GM10248 (cell line): ENCODE measurements at regions not wholly inside any gene's neighbourhood (a gene's known extent, or its start where the extent isn't known, plus 50 kb on each side); places are given as distances from the start of the nearest gene placed in this dataset.

Experiments
- CTCF ChIA-PET: fragments of 300-600 bp; sonication (Branson Sonifier 250); formaldehyde crosslinking; extraction: SDS; loops from one replicate; lab custom pipeline; 2021; ENCODE audit warnings: antibody characterized with exemption; lab: Yijun Ruan, JAX
- POLR2A ChIA-PET: fragments of 350-650 bp; sonication (Branson Sonifier 250); formaldehyde crosslinking; extraction: SDS; loops from one replicate; lab custom pipeline; 2020; ENCODE audit warnings: antibody characterized with exemption; lab: Yijun Ruan, JAX
- DNase-seq: peaks from one replicate; pipeline ENCODE4 v3.0.0; 2012; ENCODE audit errors: extremely low spot score
- CTCF ChIP-seq: IDR thresholded peaks from 2 replicates; pipeline ENCODE4 v1.5.1; 2012; ENCODE audit warnings: mild to moderate bottlenecking, low read depth; ENCODE audit errors: extremely low read depth, missing control alignments, control extremely low read depth

- no peak for DNase-seq
- CTCF ChIA-PET = interaction anchor here (1.3 kb wide), 1 partner anchor 9 kb away, joined by 3 read pairs; no protein-coding TSS in a partner anchor
- POLR2A ChIA-PET = no interaction called here
Measured at GRCh38 chr3:43199645-43200306, 86.6 kb upstream of the SNRK start.

GRCh38 chr3:43198791-43199644 is 87.3 kb upstream of the SNRK start:
- CTCF ChIA-PET = interaction anchor here (1.0 kb wide), 1 partner anchor 33 kb away, joined by 3 read pairs; no protein-coding TSS in a partner anchor
- no peak for TF ChIP-seq CTCF
- DNase-seq = no peak
- POLR2A ChIA-PET = no interaction called here

More at GRCh38 chr3:43199645-43200306, 86.6 kb upstream of the SNRK start:
- TF ChIP-seq CTCF = no peak

DNA sequence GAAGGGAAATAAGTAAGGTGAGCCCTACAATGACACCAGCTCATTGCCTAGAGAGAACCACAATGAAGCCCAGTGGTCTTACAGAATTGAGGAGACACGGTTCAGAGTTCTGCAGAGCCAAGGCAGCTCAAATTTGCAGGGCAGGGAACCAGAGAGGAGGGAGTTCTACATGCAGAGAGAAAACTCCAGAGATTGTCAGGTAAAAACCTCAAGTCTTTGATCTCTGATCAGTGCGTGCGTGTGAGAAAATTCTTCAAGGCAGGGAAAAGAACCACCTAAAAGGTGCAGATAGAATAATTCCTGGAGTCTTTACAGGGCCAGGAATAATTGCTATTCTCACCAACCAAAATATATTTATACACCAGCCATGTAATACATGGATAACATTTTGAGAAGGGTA is 88.0 kb upstream of the SNRK start:
- CTCF ChIA-PET = interaction anchor here (1.0 kb wide), 1 partner anchor 33 kb away, joined by 3 read pairs; no protein-coding TSS in a partner anchor
- DNase-seq = no peak
- TF ChIP-seq CTCF = no peak
- POLR2A ChIA-PET = no interaction called here

GRCh38 chr3:43197181-43197580 is 89.2 kb upstream of the SNRK start:
- ChIA-PET CTCF (interaction anchor here (2.2 kb wide), 1 partner anchor 9 kb away, joined by 5 read pairs; no protein-coding TSS in a partner anchor), POLR2A (no interaction called here)
- TF ChIP-seq CTCF = no peak
- DNase-seq = no peak

DNA sequence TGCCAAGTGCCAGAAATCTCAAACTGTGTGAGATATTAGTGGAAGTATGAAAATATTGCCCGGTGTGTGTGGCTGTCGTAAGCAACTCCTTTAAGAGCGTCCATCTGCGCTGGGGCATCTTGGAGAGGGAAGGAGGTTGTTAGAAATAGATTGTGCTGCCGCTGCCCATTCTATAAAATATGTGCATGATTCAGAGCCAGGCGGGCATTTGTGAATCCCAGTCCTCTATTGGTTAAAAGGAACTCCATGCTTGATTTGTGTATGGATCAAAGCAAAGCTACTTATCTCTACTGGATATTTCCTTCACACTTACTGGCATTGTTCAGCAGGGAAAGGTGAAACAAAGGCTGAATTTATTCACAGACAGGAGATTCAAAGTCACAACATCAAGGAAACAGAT is 89.6 kb upstream of the SNRK start:
- no peak for TF ChIP-seq CTCF
- CTCF ChIA-PET = interaction anchor here (2.2 kb wide), 1 partner anchor 9 kb away, joined by 5 read pairs; no protein-coding TSS in a partner anchor
- POLR2A ChIA-PET = no interaction called here
- DNase-seq = no peak

DNA sequence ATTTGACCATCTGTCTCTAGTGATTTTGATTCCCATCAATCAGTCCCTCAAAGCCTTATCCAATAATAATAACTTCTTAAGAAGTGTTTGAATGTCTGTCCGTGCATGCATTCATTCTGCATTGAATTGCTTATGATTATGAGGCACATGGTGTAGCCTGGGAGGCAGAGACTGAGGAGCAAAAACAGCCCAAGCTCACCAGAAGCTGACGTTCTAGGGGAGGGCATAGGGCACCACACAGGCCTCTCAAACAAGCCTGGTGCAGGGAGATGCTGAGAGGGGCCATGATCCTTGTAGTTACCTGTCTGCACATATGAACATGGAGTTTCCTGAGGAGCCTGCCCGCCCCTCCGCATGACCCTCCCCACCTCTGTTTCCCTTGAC is 89.2 kb upstream of the POMGNT2 start:
- DNase-seq = no peak
- TF ChIP-seq CTCF = no peak
- CTCF ChIA-PET = no interaction called here
- POLR2A ChIA-PET = no interaction called here
